ENCODE measurements at regions not wholly inside any gene's neighbourhood (a gene's known extent, or its start where the extent isn't known, plus 50 kb on each side); places are given as distances from the start of the nearest gene placed in this dataset.

GRCh38 chr1:200479816-200480215 is 70.0 kb upstream of the ZNF281 start:
- Histone ChIP-seq H3K9me3 (ENCODE audit: insufficient read depth, low read depth, low read length) (no peaks in the 10 kb centered on the region), H3K9ac (ENCODE audit: low read depth, low read length) (no peak overlapping the region), H3K36me3 (ENCODE audit: insufficient read depth, low read length) (peaks cover 12% of the 10 kb centered on the region), H3K4me3 (ENCODE audit: low read length) (no peak overlapping the region), H3K27ac (ENCODE audit: low read depth, low read length) (no peak overlapping the region), H3K27me3 (ENCODE audit: insufficient read depth, low read length) (no peaks in the 10 kb centered on the region), H3K4me1 (ENCODE audit: insufficient read depth, low read length) (peaks cover 12% of the 10 kb centered on the region)

GRCh38 chr1:200478945-200479558 is 69.2 kb upstream of the ZNF281 start:
- Histone ChIP-seq H3K9ac (ENCODE audit: low read depth, low read length) (no peak overlapping the region), H3K4me3 (ENCODE audit: low read length) (no peak overlapping the region), H3K9me3 (ENCODE audit: insufficient read depth, low read depth, low read length) (no peaks in the 10 kb centered on the region), H3K36me3 (ENCODE audit: insufficient read depth, low read length) (peaks cover 20% of the 10 kb centered on the region), H3K27me3 (ENCODE audit: insufficient read depth, low read length) (no peaks in the 10 kb centered on the region), H3K4me1 (ENCODE audit: insufficient read depth, low read length) (peaks cover 11% of the 10 kb centered on the region), H3K27ac (ENCODE audit: low read depth, low read length) (no peak overlapping the region)
- 96% methylated on average over 6 of the region's 6 CpGs for WGBS

- H3K4me3 ChIP-seq (ENCODE audit: low read length) = no peak overlapping the region
- WGBS = 95% methylated on average over 4 of the region's 4 CpGs
- H3K27ac ChIP-seq (ENCODE audit: low read depth, low read length) = no peak overlapping the region
- H3K36me3 ChIP-seq (ENCODE audit: insufficient read depth, low read length) = peaks cover 25% of the 10 kb centered on the region
- no peak overlapping the region for H3K9ac ChIP-seq (ENCODE audit: low read depth, low read length)
- H3K9me3 ChIP-seq (ENCODE audit: insufficient read depth, low read depth, low read length) = no peaks in the 10 kb centered on the region
- H3K27me3 ChIP-seq (ENCODE audit: insufficient read depth, low read length) = no peaks in the 10 kb centered on the region
- H3K4me1 ChIP-seq (ENCODE audit: insufficient read depth, low read length) = peaks cover 3% of the 10 kb centered on the region
Observed at GRCh38 chr1:200478239-200478623, 68.4 kb upstream of the ZNF281 start.

GRCh38 chr1:200474633-200475032 is 64.8 kb upstream of the ZNF281 start:
- Histone ChIP-seq H3K9ac (ENCODE audit: low read depth, low read length) (no peak overlapping the region), H3K4me3 (ENCODE audit: low read length) (no peak overlapping the region), H3K36me3 (ENCODE audit: insufficient read depth, low read length) (peaks cover 25% of the 10 kb centered on the region), H3K4me1 (ENCODE audit: insufficient read depth, low read length) (no peaks in the 10 kb centered on the region), H3K27ac (ENCODE audit: low read depth, low read length) (no peak overlapping the region), H3K9me3 (ENCODE audit: insufficient read depth, low read depth, low read length) (no peaks in the 10 kb centered on the region), H3K27me3 (ENCODE audit: insufficient read depth, low read length) (no peaks in the 10 kb centered on the region)
- WGBS = 97% methylated on average over 3 of the region's 3 CpGs

GRCh38 chr1:200473698-200474371 is 64.0 kb upstream of the ZNF281 start:
- Histone ChIP-seq H3K9ac (ENCODE audit: low read depth, low read length) (no peak overlapping the region), H3K36me3 (ENCODE audit: insufficient read depth, low read length) (peaks cover 25% of the 10 kb centered on the region), H3K27me3 (ENCODE audit: insufficient read depth, low read length) (no peaks in the 10 kb centered on the region), H3K27ac (ENCODE audit: low read depth, low read length) (no peak overlapping the region), H3K9me3 (ENCODE audit: insufficient read depth, low read depth, low read length) (no peaks in the 10 kb centered on the region), H3K4me3 (ENCODE audit: low read length) (no peak overlapping the region), H3K4me1 (ENCODE audit: insufficient read depth, low read length) (no peaks in the 10 kb centered on the region)
- WGBS = 91% methylated on average over 12 of the region's 12 CpGs

- Histone ChIP-seq H3K9ac (ENCODE audit: low read depth, low read length) (no peak overlapping the region), H3K36me3 (ENCODE audit: insufficient read depth, low read length) (peaks cover 25% of the 10 kb centered on the region), H3K4me3 (ENCODE audit: low read length) (no peak overlapping the region), H3K27ac (ENCODE audit: low read depth, low read length) (no peak overlapping the region), H3K4me1 (ENCODE audit: insufficient read depth, low read length) (no peaks in the 10 kb centered on the region), H3K9me3 (ENCODE audit: insufficient read depth, low read depth, low read length) (no peaks in the 10 kb centered on the region), H3K27me3 (ENCODE audit: insufficient read depth, low read length) (no peaks in the 10 kb centered on the region)
- WGBS = 95% methylated on average over 2 of the region's 2 CpGs
Observed at GRCh38 chr1:200471739-200472138, 61.9 kb upstream of the ZNF281 start.

- Histone ChIP-seq H3K36me3 (ENCODE audit: insufficient read depth, low read length) (no peaks in the 10 kb centered on the region), H3K27me3 (ENCODE audit: insufficient read depth, low read length) (no peaks in the 10 kb centered on the region), H3K4me3 (ENCODE audit: low read length) (no peak overlapping the region), H3K9me3 (ENCODE audit: insufficient read depth, low read depth, low read length) (no peaks in the 10 kb centered on the region), H3K4me1 (ENCODE audit: insufficient read depth, low read length) (no peaks in the 10 kb centered on the region), H3K27ac (ENCODE audit: low read depth, low read length) (no peak overlapping the region), H3K9ac (ENCODE audit: low read depth, low read length) (no peak overlapping the region)
- 97% methylated on average over 2 of the region's 4 CpGs for WGBS
Observed at GRCh38 chr1:200468264-200469001, 58.6 kb upstream of the ZNF281 start.

GRCh38 chr1:200464784-200465400 is 55.1 kb upstream of the ZNF281 start:
- Histone ChIP-seq H3K9me3 (ENCODE audit: insufficient read depth, low read depth, low read length) (no peaks in the 10 kb centered on the region), H3K36me3 (ENCODE audit: insufficient read depth, low read length) (peaks cover 3% of the 10 kb centered on the region; the same call in 1 of the 2 replicates), H3K4me3 (ENCODE audit: low read length) (no peak overlapping the region), H3K27me3 (ENCODE audit: insufficient read depth, low read length) (no peaks in the 10 kb centered on the region), H3K4me1 (ENCODE audit: insufficient read depth, low read length) (no peaks in the 10 kb centered on the region), H3K27ac (ENCODE audit: low read depth, low read length) (no peak overlapping the region), H3K9ac (ENCODE audit: low read depth, low read length) (no peak overlapping the region)
- WGBS = 87% methylated on average over 12 of the region's 12 CpGs

Data from HUES64 (cell line).